ENCODE measurements at regions not wholly inside any gene's neighbourhood (a gene's known extent, or its start where the extent isn't known, plus 50 kb on each side); places are given as distances from the start of the nearest gene placed in this dataset.
"Not testable (repeated sequence)": the region's sequence is repeated elsewhere in the genome, so short reads cannot be mapped to it uniquely, and the experiment has no call there.

- Mint-ChIP-seq H3K4me1 (no peaks in the 10 kb centered on the region), H3K27me3 (ENCODE audit: low read depth in 3 of 3) (peaks cover 4 to 5% (median 5%) of the 10 kb centered on the region in 3 donors), H3K36me3 (no peaks in the 10 kb centered on the region), H3K9me3 (no peaks in the 10 kb centered on the region), H3K27ac (no peak overlapping the region), H3K4me3 (no peak overlapping the region)
- DNase-seq, result no peak
These were observed 66.7 kb upstream of the FOXE1 start for GRCh38 chr9:97786341-97786740.

GRCh38 chr9:97787551-97787950, 65.5 kb upstream of the FOXE1 start:
- Mint-ChIP-seq H3K4me3 (no peak overlapping the region), H3K27me3 (ENCODE audit: low read depth in 3 of 3) (peaks cover 0 to 4% (median 0%) of the 10 kb centered on the region in 3 donors), H3K27ac (no peak overlapping the region)

GRCh38 chr9:97788763-97789663, 64.0 kb upstream of the FOXE1 start:
- Mint-ChIP-seq H3K36me3 (no peaks in the 10 kb centered on the region), H3K27ac (no peak overlapping the region), H3K4me1 (no peaks in the 10 kb centered on the region), H3K9me3 (no peaks in the 10 kb centered on the region), H3K4me3 (no peak overlapping the region), H3K27me3 (ENCODE audit: low read depth in 3 of 3) (peaks cover 0 to 2% (median 0%) of the 10 kb centered on the region in 3 donors)
- DNase-seq, result no peak

More at GRCh38 chr9:97787551-97787950, 65.5 kb upstream of the FOXE1 start:
- DNase-seq, result no peak
- no peaks in the 10 kb centered on the region for H3K9me3 Mint-ChIP-seq
- no peaks in the 10 kb centered on the region for H3K4me1 Mint-ChIP-seq
- H3K36me3 Mint-ChIP-seq, result no peaks in the 10 kb centered on the region

GRCh38 chr9:97790542-97790941, 62.5 kb upstream of the FOXE1 start:
- DNase-seq, result no peak
- Mint-ChIP-seq H3K4me3 (no peak overlapping the region), H3K27me3 (ENCODE audit: low read depth in 3 of 3) (peaks cover 0 to 2% (median 2%) of the 10 kb centered on the region in 3 donors), H3K4me1 (no peaks in the 10 kb centered on the region), H3K9me3 (no peaks in the 10 kb centered on the region), H3K36me3 (no peaks in the 10 kb centered on the region), H3K27ac (no peak overlapping the region)

- no peaks in the 10 kb centered on the region for H3K36me3 Mint-ChIP-seq
- peaks cover 0 to 3% (median 2%) of the 10 kb centered on the region in 3 donors for H3K27me3 Mint-ChIP-seq (ENCODE audit: low read depth in 3 of 3)
- no peak for DNase-seq
- H3K4me1 Mint-ChIP-seq, result no peaks in the 10 kb centered on the region
- H3K4me3 Mint-ChIP-seq, result no peak overlapping the region
- H3K27ac Mint-ChIP-seq, result no peak overlapping the region
- H3K9me3 Mint-ChIP-seq, result no peaks in the 10 kb centered on the region
These were observed 61.5 kb upstream of the FOXE1 start for GRCh38 chr9:97791542-97791941.

GRCh38 chr9:97793067-97793466, 60.0 kb upstream of the FOXE1 start:
- Mint-ChIP-seq H3K27ac (no peak overlapping the region), H3K9me3 (no peaks in the 10 kb centered on the region), H3K27me3 (ENCODE audit: low read depth in 3 of 3) (peaks cover 0 to 3% (median 2%) of the 10 kb centered on the region in 3 donors), H3K36me3 (no peaks in the 10 kb centered on the region), H3K4me1 (no peaks in the 10 kb centered on the region), H3K4me3 (no peak overlapping the region)
- no peak for DNase-seq

GRCh38 chr9:97794666-97795065, 58.4 kb upstream of the FOXE1 start:
- H3K27ac Mint-ChIP-seq, result no peak overlapping the region

GRCh38 chr9:97796176-97796575, 56.9 kb upstream of the FOXE1 start:
- not testable (repeated sequence) for H3K9me3 Mint-ChIP-seq; H3K4me3 Mint-ChIP-seq; H3K27ac Mint-ChIP-seq; H3K4me1 Mint-ChIP-seq; H3K27me3 Mint-ChIP-seq (ENCODE audit: low read depth in 3 of 3); H3K36me3 Mint-ChIP-seq; DNase-seq

More at GRCh38 chr9:97794666-97795065, 58.4 kb upstream of the FOXE1 start:
- Mint-ChIP-seq H3K36me3 (no peaks in the 10 kb centered on the region), H3K4me3 (no peak overlapping the region), H3K9me3 (no peaks in the 10 kb centered on the region), H3K27me3 (ENCODE audit: low read depth in 3 of 3) (peaks cover 0 to 3% (median 0%) of the 10 kb centered on the region in 3 donors), H3K4me1 (no peaks in the 10 kb centered on the region)
- no peak for DNase-seq

- DNase-seq, result no peak
- Mint-ChIP-seq H3K36me3 (no peaks in the 10 kb centered on the region), H3K4me3 (no peak overlapping the region), H3K4me1 (peaks cover 6 to 10% of the 10 kb centered on the region in 2 donors), H3K9me3 (peaks cover 0 to 3% (median 0%) of the 10 kb centered on the region in 6 donors), H3K27ac (no peak overlapping the region), H3K27me3 (ENCODE audit: low read depth in 3 of 3) (peaks cover 2 to 16% (median 13%) of the 10 kb centered on the region in 3 donors)
These were observed 51.8 kb upstream of the FOXE1 start for GRCh38 chr9:97801180-97801579.

- peaks cover 6 to 10% of the 10 kb centered on the region in 2 donors for H3K4me1 Mint-ChIP-seq
- no peaks in the 10 kb centered on the region for H3K36me3 Mint-ChIP-seq
- peak overlapping the region in 2 of 6 donors; percentile 30 to 34 for H3K27ac Mint-ChIP-seq
- H3K9me3 Mint-ChIP-seq, result peaks cover 0 to 3% (median 0%) of the 10 kb centered on the region in 6 donors
- peaks cover 2 to 16% (median 13%) of the 10 kb centered on the region in 3 donors for H3K27me3 Mint-ChIP-seq (ENCODE audit: low read depth in 3 of 3)
- DNase-seq, result no peak
- H3K4me3 Mint-ChIP-seq, result peak overlapping the region; percentile 76 to 84 (median 79)
These were observed 50.8 kb upstream of the FOXE1 start for GRCh38 chr9:97802276-97802675.

- peaks cover 0 to 3% (median 0%) of the 10 kb centered on the region in 6 donors for H3K9me3 Mint-ChIP-seq
- H3K36me3 Mint-ChIP-seq, result peaks cover 0 to 2% (median 0%) of the 10 kb centered on the region in 3 donors
- peaks cover 2 to 16% (median 13%) of the 10 kb centered on the region in 3 donors for H3K27me3 Mint-ChIP-seq (ENCODE audit: low read depth in 3 of 3)
- H3K4me3 Mint-ChIP-seq, result peak overlapping the region; percentile 79 to 91 (median 83)
- DNase-seq, result peak; percentile 66 to 76 (median 71)
- peak overlapping the region in 3 of 6 donors; percentile 60 to 89 (median 83) for H3K27ac Mint-ChIP-seq
- peaks cover 6 to 10% of the 10 kb centered on the region in 2 donors for H3K4me1 Mint-ChIP-seq
These were observed 49.6 kb upstream of the FOXE1 start for GRCh38 chr9:97803167-97804058.

Measured in immature natural killer cell (primary cell).